GM23338 (cell line): ENCODE measurements at regions not wholly inside any gene's neighbourhood (a gene's known extent, or its start where the extent isn't known, plus 50 kb on each side); places are given as distances from the start of the nearest gene placed in this dataset.

Source experiments
- ATAC-seq: fragments of 200-7000 bp; cut with Tn5 transposase; 3 replicates; pipeline ENCODE4 v1.9.1; 2020
- DNase-seq: peaks from one replicate; pipeline ENCODE4 v3.0.0-alpha.2; 2015; ENCODE audit warnings: low spot score
- H2AFZ ChIP-seq: fragments of 200-600 bp; sonication (generic); 2 replicates; pipeline ENCODE4 v1.8.0; 2016; ENCODE audit warnings: antibody characterized with exemption, mild to moderate bottlenecking, moderate library complexity
- H3F3A ChIP-seq: fragments of 200-600 bp; sonication (generic); replicated peaks from 2 replicates; pipeline ENCODE4 v1.8.0; 2017; ENCODE audit warnings: antibody characterized with exemption, mixed run types, low read depth
- H3K27ac ChIP-seq: fragments of 200-600 bp; sonication (generic); 2 replicates; pipeline ENCODE4 v1.6.1; 2016; ENCODE audit warnings: low read depth
- H3K27me3 ChIP-seq: fragments of 200-600 bp; sonication (generic); 2 replicates; pipeline ENCODE4 v1.8.0; 2016; ENCODE audit warnings: mild to moderate bottlenecking, mixed run types, moderate library complexity; ENCODE audit not compliant: insufficient read depth
- H3K36me3 ChIP-seq: fragments of 200-600 bp; sonication (generic); 2 replicates; pipeline ENCODE4 v1.8.0; 2016; ENCODE audit warnings: mild to moderate bottlenecking; ENCODE audit not compliant: insufficient read depth
- H3K4me1 ChIP-seq: fragments of 200-600 bp; sonication (generic); 2 replicates; pipeline ENCODE4 v1.8.0; 2016; ENCODE audit warnings: mild to moderate bottlenecking, moderate library complexity; ENCODE audit not compliant: insufficient read depth
- H3K4me2 ChIP-seq: fragments of 200-600 bp; sonication (generic); 2 replicates; pipeline ENCODE4 v1.7.1; 2017; ENCODE audit warnings: mixed run types
- H3K4me3 ChIP-seq: fragments of 200-600 bp; sonication (generic); 2 replicates; pipeline ENCODE4 v1.6.1; 2016; ENCODE audit warnings: mixed run types
- H3K79me2 ChIP-seq: fragments of 200-600 bp; sonication (generic); replicated peaks from 2 replicates; pipeline ENCODE4 v1.8.0; 2017; ENCODE audit warnings: mild to moderate bottlenecking; ENCODE audit not compliant: insufficient read depth
- H3K9me2 ChIP-seq: fragments of 200-600 bp; sonication (generic); 2 replicates; pipeline ENCODE4 v1.8.0; 2017; ENCODE audit not compliant: insufficient read depth
- H4K20me1 ChIP-seq: fragments of 200-600 bp; sonication (generic); replicated peaks from 2 replicates; pipeline ENCODE4 v1.8.0; 2017; ENCODE audit warnings: mild to moderate bottlenecking; ENCODE audit not compliant: insufficient read depth
- H3K27ac Mint-ChIP-seq: 2 replicates; pipeline ENCODE4 v1.8.0; 2020; ENCODE audit warnings: inconsistent platforms, mild to moderate bottlenecking, moderate library complexity, mixed read lengths
- H3K27me3 Mint-ChIP-seq: 3 replicates; pipeline ENCODE4 v1.8.0; 2022; ENCODE audit warnings: low read depth, mild to moderate bottlenecking, moderate library complexity, mixed read lengths, inconsistent platforms; ENCODE audit not compliant: insufficient read depth, poor library complexity
- H3K36me3 Mint-ChIP-seq: 3 replicates; pipeline ENCODE4 v1.8.0; 2021; ENCODE audit warnings: low read depth, mild to moderate bottlenecking, inconsistent platforms, moderate library complexity, mixed read lengths
- H3K4me1 Mint-ChIP-seq: 3 replicates; pipeline ENCODE4 v1.8.0; 2020; ENCODE audit warnings: mild to moderate bottlenecking, inconsistent platforms, mixed read lengths
- H3K4me3 Mint-ChIP-seq: 3 replicates; pipeline ENCODE4 v1.8.0; 2021; ENCODE audit warnings: moderate library complexity, mild to moderate bottlenecking, inconsistent platforms, mixed read lengths
- H3K9me3 Mint-ChIP-seq: 3 replicates; pipeline ENCODE4 v1.8.0; 2020; ENCODE audit warnings: moderate library complexity, mild to moderate bottlenecking, inconsistent platforms, mixed read lengths
- CREB1 ChIP-seq: fragments of 250-450 bp; sonication (Bioruptor Pico); IDR thresholded peaks from 2 replicates; pipeline ENCODE4 v1.5.0; 2020; ENCODE audit warnings: low read depth, mild to moderate bottlenecking, moderate library complexity
- EZH2 ChIP-seq: fragments of 200-600 bp; sonication (generic); IDR thresholded peaks from one replicate; pipeline ENCODE4 v1.8.0; 2017; ENCODE audit warnings: antibody characterized with exemption, mild to moderate bottlenecking, low read depth; ENCODE audit not compliant: unreplicated experiment
- EZH2phosphoT487 ChIP-seq: fragments of 200-600 bp; sonication (generic); IDR thresholded peaks from one replicate; pipeline ENCODE4 v1.8.1; 2018; ENCODE audit warnings: antibody characterized with exemption; ENCODE audit not compliant: unreplicated experiment
- JUNB ChIP-seq: IDR thresholded peaks from one replicate; pipeline ENCODE4 v1.6.1; 2016; ENCODE audit warnings: antibody characterized with exemption; ENCODE audit not compliant: unreplicated experiment
- NANOG ChIP-seq: IDR thresholded peaks from 2 replicates; pipeline ENCODE4 v1.6.1; 2016; ENCODE audit warnings: antibody characterized with exemption, borderline replicate concordance
- POLR2AphosphoS5 ChIP-seq: IDR thresholded peaks from 2 replicates; pipeline ENCODE4 v1.6.1; 2016; ENCODE audit warnings: antibody characterized with exemption, low read depth
- STAT1 ChIP-seq: IDR thresholded peaks from one replicate; pipeline ENCODE4 v1.6.1; 2016; ENCODE audit warnings: antibody characterized with exemption; ENCODE audit not compliant: unreplicated experiment
- ZNF114 ChIP-seq: fragments of 250-450 bp; sonication (Bioruptor Pico); IDR thresholded peaks from 2 replicates; pipeline ENCODE4 v1.5.0; 2020; ENCODE audit warnings: mild to moderate bottlenecking, moderate library complexity
- ZNF331 ChIP-seq: fragments of 250-450 bp; sonication (Bioruptor Pico); IDR thresholded peaks from 2 replicates; pipeline ENCODE4 v1.5.0; 2020; ENCODE audit warnings: low read depth, mild to moderate bottlenecking, moderate library complexity
- TF ChIP-seq, protein P1 (sequence below), 2 experiments: fragments of 200-600 bp in 1 of 2; sonication (generic) in 1 of 2; conservative IDR thresholded peaks; 2 replicates each; pipeline versions ENCODE4 v1.5.1 to v1.6.1; 2016 to 2017; ENCODE audit warnings: antibody characterized with exemption in 2 of 2, low read depth in 2 of 2, mild to moderate bottlenecking in 2 of 2, moderate library complexity in 1 of 2
- TF ChIP-seq, protein P2 (sequence below): IDR thresholded peaks from 2 replicates; pipeline ENCODE4 v1.6.1; 2016; ENCODE audit warnings: antibody characterized with exemption
- TF ChIP-seq, protein P3 (sequence below): IDR thresholded peaks from one replicate; pipeline ENCODE4 v1.6.1; 2018; ENCODE audit warnings: antibody characterized with exemption; ENCODE audit not compliant: unreplicated experiment
- TF ChIP-seq, protein P4 (sequence below): fragments of 250-450 bp; sonication (Bioruptor Pico); IDR thresholded peaks from 2 replicates; pipeline ENCODE4 v1.5.0; 2020; ENCODE audit warnings: mild to moderate bottlenecking, moderate library complexity

GRCh38 chr4:173680278-173680677, 150.2 kb upstream of the HAND2 start:
- no peak overlapping the region for H2AFZ ChIP-seq
- H3K79me2 ChIP-seq: no peaks in the 10 kb centered on the region
- no peaks in the 10 kb centered on the region for H4K20me1 ChIP-seq
- H3K36me3 ChIP-seq: no peaks in the 10 kb centered on the region
- DNase-seq (no peak), ATAC-seq (no peak)
- no peaks in the 10 kb centered on the region for H3K9me2 ChIP-seq
- no peak overlapping the region for H3K4me2 ChIP-seq
- Mint-ChIP-seq H3K9me3 (no peaks in the 10 kb centered on the region), H3K4me1 (no peaks in the 10 kb centered on the region), H3K36me3 (no peaks in the 10 kb centered on the region), H3K27me3 (no peaks in the 10 kb centered on the region), H3K27ac (no peak overlapping the region), H3K4me3 (no peak overlapping the region)
- no peaks in the 10 kb centered on the region for H3K27me3 ChIP-seq
- no peak overlapping the region for H3K4me3 ChIP-seq
- H3K4me1 ChIP-seq: no peaks in the 10 kb centered on the region
- H3F3A ChIP-seq: no peaks in the 10 kb centered on the region
- TF ChIP-seq, protein P1, sequence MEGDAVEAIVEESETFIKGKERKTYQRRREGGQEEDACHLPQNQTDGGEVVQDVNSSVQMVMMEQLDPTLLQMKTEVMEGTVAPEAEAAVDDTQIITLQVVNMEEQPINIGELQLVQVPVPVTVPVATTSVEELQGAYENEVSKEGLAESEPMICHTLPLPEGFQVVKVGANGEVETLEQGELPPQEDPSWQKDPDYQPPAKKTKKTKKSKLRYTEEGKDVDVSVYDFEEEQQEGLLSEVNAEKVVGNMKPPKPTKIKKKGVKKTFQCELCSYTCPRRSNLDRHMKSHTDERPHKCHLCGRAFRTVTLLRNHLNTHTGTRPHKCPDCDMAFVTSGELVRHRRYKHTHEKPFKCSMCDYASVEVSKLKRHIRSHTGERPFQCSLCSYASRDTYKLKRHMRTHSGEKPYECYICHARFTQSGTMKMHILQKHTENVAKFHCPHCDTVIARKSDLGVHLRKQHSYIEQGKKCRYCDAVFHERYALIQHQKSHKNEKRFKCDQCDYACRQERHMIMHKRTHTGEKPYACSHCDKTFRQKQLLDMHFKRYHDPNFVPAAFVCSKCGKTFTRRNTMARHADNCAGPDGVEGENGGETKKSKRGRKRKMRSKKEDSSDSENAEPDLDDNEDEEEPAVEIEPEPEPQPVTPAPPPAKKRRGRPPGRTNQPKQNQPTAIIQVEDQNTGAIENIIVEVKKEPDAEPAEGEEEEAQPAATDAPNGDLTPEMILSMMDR (conservative IDR thresholded peaks at IDR 0.05; ENCODE audit: low read depth in 2 of 2): no peak
- TF ChIP-seq, protein P2, sequence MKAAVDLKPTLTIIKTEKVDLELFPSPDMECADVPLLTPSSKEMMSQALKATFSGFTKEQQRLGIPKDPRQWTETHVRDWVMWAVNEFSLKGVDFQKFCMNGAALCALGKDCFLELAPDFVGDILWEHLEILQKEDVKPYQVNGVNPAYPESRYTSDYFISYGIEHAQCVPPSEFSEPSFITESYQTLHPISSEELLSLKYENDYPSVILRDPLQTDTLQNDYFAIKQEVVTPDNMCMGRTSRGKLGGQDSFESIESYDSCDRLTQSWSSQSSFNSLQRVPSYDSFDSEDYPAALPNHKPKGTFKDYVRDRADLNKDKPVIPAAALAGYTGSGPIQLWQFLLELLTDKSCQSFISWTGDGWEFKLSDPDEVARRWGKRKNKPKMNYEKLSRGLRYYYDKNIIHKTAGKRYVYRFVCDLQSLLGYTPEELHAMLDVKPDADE: no peak
- TF ChIP-seq, protein P3, sequence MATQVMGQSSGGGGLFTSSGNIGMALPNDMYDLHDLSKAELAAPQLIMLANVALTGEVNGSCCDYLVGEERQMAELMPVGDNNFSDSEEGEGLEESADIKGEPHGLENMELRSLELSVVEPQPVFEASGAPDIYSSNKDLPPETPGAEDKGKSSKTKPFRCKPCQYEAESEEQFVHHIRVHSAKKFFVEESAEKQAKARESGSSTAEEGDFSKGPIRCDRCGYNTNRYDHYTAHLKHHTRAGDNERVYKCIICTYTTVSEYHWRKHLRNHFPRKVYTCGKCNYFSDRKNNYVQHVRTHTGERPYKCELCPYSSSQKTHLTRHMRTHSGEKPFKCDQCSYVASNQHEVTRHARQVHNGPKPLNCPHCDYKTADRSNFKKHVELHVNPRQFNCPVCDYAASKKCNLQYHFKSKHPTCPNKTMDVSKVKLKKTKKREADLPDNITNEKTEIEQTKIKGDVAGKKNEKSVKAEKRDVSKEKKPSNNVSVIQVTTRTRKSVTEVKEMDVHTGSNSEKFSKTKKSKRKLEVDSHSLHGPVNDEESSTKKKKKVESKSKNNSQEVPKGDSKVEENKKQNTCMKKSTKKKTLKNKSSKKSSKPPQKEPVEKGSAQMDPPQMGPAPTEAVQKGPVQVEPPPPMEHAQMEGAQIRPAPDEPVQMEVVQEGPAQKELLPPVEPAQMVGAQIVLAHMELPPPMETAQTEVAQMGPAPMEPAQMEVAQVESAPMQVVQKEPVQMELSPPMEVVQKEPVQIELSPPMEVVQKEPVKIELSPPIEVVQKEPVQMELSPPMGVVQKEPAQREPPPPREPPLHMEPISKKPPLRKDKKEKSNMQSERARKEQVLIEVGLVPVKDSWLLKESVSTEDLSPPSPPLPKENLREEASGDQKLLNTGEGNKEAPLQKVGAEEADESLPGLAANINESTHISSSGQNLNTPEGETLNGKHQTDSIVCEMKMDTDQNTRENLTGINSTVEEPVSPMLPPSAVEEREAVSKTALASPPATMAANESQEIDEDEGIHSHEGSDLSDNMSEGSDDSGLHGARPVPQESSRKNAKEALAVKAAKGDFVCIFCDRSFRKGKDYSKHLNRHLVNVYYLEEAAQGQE: no peak
- TF ChIP-seq ZNF331 (CRISPR knock-in tag) (no peak), STAT1 (no peak), EZH2 (no peak), EZH2phosphoT487 (no peak), NANOG (no peak), JUNB (no peak), CREB1 (CRISPR knock-in tag) (no peak), POLR2AphosphoS5 (no peak), ZNF114 (no peak)
- TF ChIP-seq, protein P4, sequence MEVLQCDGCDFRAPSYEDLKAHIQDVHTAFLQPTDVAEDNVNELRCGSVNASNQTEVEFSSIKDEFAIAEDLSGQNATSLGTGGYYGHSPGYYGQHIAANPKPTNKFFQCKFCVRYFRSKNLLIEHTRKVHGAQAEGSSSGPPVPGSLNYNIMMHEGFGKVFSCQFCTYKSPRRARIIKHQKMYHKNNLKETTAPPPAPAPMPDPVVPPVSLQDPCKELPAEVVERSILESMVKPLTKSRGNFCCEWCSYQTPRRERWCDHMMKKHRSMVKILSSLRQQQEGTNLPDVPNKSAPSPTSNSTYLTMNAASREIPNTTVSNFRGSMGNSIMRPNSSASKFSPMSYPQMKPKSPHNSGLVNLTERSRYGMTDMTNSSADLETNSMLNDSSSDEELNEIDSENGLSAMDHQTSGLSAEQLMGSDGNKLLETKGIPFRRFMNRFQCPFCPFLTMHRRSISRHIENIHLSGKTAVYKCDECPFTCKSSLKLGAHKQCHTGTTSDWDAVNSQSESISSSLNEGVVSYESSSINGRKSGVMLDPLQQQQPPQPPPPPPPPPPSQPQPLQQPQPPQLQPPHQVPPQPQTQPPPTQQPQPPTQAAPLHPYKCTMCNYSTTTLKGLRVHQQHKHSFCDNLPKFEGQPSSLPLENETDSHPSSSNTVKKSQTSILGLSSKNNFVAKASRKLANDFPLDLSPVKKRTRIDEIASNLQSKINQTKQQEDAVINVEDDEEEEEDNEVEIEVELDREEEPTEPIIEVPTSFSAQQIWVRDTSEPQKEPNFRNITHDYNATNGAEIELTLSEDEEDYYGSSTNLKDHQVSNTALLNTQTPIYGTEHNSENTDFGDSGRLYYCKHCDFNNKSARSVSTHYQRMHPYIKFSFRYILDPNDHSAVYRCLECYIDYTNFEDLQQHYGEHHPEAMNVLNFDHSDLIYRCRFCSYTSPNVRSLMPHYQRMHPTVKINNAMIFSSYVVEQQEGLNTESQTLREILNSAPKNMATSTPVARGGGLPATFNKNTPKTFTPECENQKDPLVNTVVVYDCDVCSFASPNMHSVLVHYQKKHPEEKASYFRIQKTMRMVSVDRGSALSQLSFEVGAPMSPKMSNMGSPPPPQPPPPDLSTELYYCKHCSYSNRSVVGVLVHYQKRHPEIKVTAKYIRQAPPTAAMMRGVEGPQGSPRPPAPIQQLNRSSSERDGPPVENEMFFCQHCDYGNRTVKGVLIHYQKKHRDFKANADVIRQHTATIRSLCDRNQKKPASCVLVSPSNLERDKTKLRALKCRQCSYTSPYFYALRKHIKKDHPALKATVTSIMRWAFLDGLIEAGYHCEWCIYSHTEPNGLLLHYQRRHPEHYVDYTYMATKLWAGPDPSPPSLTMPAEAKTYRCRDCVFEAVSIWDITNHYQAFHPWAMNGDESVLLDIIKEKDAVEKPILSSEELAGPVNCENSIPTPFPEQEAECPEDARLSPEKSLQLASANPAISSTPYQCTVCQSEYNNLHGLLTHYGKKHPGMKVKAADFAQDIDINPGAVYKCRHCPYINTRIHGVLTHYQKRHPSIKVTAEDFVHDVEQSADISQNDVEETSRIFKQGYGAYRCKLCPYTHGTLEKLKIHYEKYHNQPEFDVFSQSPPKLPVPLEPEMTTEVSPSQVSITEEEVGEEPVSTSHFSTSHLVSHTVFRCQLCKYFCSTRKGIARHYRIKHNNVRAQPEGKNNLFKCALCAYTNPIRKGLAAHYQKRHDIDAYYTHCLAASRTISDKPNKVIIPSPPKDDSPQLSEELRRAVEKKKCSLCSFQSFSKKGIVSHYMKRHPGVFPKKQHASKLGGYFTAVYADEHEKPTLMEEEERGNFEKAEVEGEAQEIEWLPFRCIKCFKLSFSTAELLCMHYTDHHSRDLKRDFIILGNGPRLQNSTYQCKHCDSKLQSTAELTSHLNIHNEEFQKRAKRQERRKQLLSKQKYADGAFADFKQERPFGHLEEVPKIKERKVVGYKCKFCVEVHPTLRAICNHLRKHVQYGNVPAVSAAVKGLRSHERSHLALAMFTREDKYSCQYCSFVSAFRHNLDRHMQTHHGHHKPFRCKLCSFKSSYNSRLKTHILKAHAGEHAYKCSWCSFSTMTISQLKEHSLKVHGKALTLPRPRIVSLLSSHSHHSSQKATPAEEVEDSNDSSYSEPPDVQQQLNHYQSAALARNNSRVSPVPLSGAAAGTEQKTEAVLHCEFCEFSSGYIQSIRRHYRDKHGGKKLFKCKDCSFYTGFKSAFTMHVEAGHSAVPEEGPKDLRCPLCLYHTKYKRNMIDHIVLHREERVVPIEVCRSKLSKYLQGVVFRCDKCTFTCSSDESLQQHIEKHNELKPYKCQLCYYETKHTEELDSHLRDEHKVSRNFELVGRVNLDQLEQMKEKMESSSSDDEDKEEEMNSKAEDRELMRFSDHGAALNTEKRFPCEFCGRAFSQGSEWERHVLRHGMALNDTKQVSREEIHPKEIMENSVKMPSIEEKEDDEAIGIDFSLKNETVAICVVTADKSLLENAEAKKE (CRISPR knock-in tag): no peak
- no peak overlapping the region for H3K27ac ChIP-seq
